ENCODE measurements at regions not wholly inside any gene's neighbourhood (a gene's known extent, or its start where the extent isn't known, plus 50 kb on each side); places are given as distances from the start of the nearest gene placed in this dataset.
"Not testable (repeated sequence)": the region's sequence is repeated elsewhere in the genome, so short reads cannot be mapped to it uniquely, and the experiment has no call there.

GRCh38 chr1:81738875-81739274, 61.9 kb upstream of the ADGRL2 start:
- DNase-seq (ENCODE audit: low spot score) = no peak

GRCh38 chr1:81733480-81733879, 67.3 kb upstream of the ADGRL2 start:
- no peak for DNase-seq (ENCODE audit: low spot score)

GRCh38 chr1:81731989-81732388, 68.7 kb upstream of the ADGRL2 start:
- no peak for DNase-seq (ENCODE audit: low spot score)

- DNase-seq (ENCODE audit: low spot score) = no peak
Measured at GRCh38 chr1:81730881-81731280, 69.9 kb upstream of the ADGRL2 start.

- not testable (repeated sequence) for DNase-seq (ENCODE audit: low spot score)
Measured at GRCh38 chr1:81730299-81730698, 70.4 kb upstream of the ADGRL2 start.

- DNase-seq (ENCODE audit: low spot score) = no peak
Measured at GRCh38 chr1:81729818-81730217, 70.9 kb upstream of the ADGRL2 start.

GRCh38 chr1:81729239-81729638, 71.5 kb upstream of the ADGRL2 start:
- no peak for DNase-seq (ENCODE audit: low spot score)

GRCh38 chr1:81725823-81726222, 74.9 kb upstream of the ADGRL2 start:
- DNase-seq (ENCODE audit: low spot score) = no peak

GRCh38 chr1:81722631-81723328, 78.0 kb upstream of the ADGRL2 start:
- not testable (repeated sequence) for DNase-seq (ENCODE audit: low spot score)

GRCh38 chr1:81720256-81720655, 80.5 kb upstream of the ADGRL2 start:
- DNase-seq (ENCODE audit: low spot score) = not testable (repeated sequence)

GRCh38 chr1:81717230-81717629, 83.5 kb upstream of the ADGRL2 start:
- no peak for DNase-seq (ENCODE audit: low spot score)

GRCh38 chr1:81715391-81715790, 85.3 kb upstream of the ADGRL2 start:
- no peak for DNase-seq (ENCODE audit: low spot score)

- no peak for DNase-seq (ENCODE audit: low spot score)
Measured at GRCh38 chr1:81714636-81715035, 86.1 kb upstream of the ADGRL2 start.

- no peak for DNase-seq (ENCODE audit: low spot score)
Measured at GRCh38 chr1:81712425-81712824, 88.3 kb upstream of the ADGRL2 start.

- DNase-seq (ENCODE audit: low spot score) = no peak
Measured at GRCh38 chr1:81710857-81711256, 89.9 kb upstream of the ADGRL2 start.

- no peak for DNase-seq (ENCODE audit: low spot score)
Measured at GRCh38 chr1:81708250-81708649, 92.5 kb upstream of the ADGRL2 start.

- DNase-seq (ENCODE audit: low spot score) = no peak
Measured at GRCh38 chr1:81706650-81707435, 93.9 kb upstream of the ADGRL2 start.

- DNase-seq (ENCODE audit: low spot score) = peak; percentile 80
Measured at GRCh38 chr1:81703756-81704463, 96.8 kb upstream of the ADGRL2 start.

- no peak for DNase-seq (ENCODE audit: low spot score)
Measured at GRCh38 chr1:81703391-81703755, 97.4 kb upstream of the ADGRL2 start.

- no peak for DNase-seq (ENCODE audit: low spot score)
Measured at GRCh38 chr1:81702903-81703302, 97.8 kb upstream of the ADGRL2 start.

GRCh38 chr1:81702079-81702715, 98.5 kb upstream of the ADGRL2 start:
- DNase-seq (ENCODE audit: low spot score) = no peak

Data from SK-N-DZ (cell line).